IMR-90 (cell line): ENCODE measurements at regions not wholly inside any gene's neighbourhood (a gene's known extent, or its start where the extent isn't known, plus 50 kb on each side); places are given as distances from the start of the nearest gene placed in this dataset.

Experiments
- ATAC-seq: fragments of 200-7000 bp; cut with Tn5 transposase; 2 replicates; pipeline ENCODE4 v1.9.1; 2020; ENCODE audit warnings: low read depth, mild to moderate bottlenecking, moderate library complexity
- BruUV-seq: library from RNA; stranded (reverse); fragments of 400-500 nt; replicated peaks from 2 replicates; lab custom pipeline; 2021; lab: Mats Ljungman, UMichigan
- CTCF ChIA-PET: fragments of 300-600 bp; formaldehyde crosslinking; extraction: SDS; loops from one replicate; lab custom pipeline; 2021; ENCODE audit warnings: antibody characterized with exemption; lab: Yijun Ruan, JAX
- POLR2A ChIA-PET: fragments of 300-600 bp; sonication (Branson Sonifier 250); formaldehyde crosslinking; loops from one replicate; lab custom pipeline; 2022; ENCODE audit warnings: antibody characterized with exemption; ENCODE audit not compliant: unreplicated experiment; lab: Charles Lee
- DNase-seq: peaks from one replicate; pipeline ENCODE4 v3.0.0; 2013
- H2AFZ ChIP-seq: replicated peaks from 2 replicates; pipeline ENCODE3; 2013; ENCODE audit warnings: low read length, mild to moderate bottlenecking; ENCODE audit not compliant: poor library complexity
- H2AK5ac ChIP-seq: 2 replicates; pipeline ENCODE4 v1.6.1; 2013; ENCODE audit warnings: low read depth, low read length, inconsistent platforms
- H2AK9ac ChIP-seq: replicated peaks from 2 replicates; pipeline ENCODE3; 2013; ENCODE audit warnings: mild to moderate bottlenecking, low read depth, low read length, moderate library complexity; ENCODE audit not compliant: poor library complexity
- H2BK120ac ChIP-seq: 2 replicates; pipeline ENCODE4 v1.6.1; 2013; ENCODE audit warnings: low read depth, low read length, inconsistent platforms
- H2BK15ac ChIP-seq: 3 replicates; pipeline ENCODE4 v1.6.1; 2013; ENCODE audit warnings: low read depth, low read length, inconsistent platforms
- H2BK20ac ChIP-seq: 2 replicates; pipeline ENCODE4 v1.6.1; 2013; ENCODE audit warnings: low read depth, mild to moderate bottlenecking, inconsistent platforms, low read length, moderate library complexity
- H2BK5ac ChIP-seq: 2 replicates; pipeline ENCODE4 v1.6.1; 2013; ENCODE audit warnings: mild to moderate bottlenecking, low read depth, low read length, inconsistent platforms; ENCODE audit not compliant: poor library complexity, severe bottlenecking
- H3K14ac ChIP-seq: replicated peaks from 2 replicates; pipeline ENCODE4 v1.6.1; 2013; ENCODE audit warnings: low read depth, low read length, inconsistent platforms
- H3K18ac ChIP-seq: 2 replicates; pipeline ENCODE4 v1.6.1; 2013; ENCODE audit warnings: low read depth, low read length, control low read depth
- H3K23ac ChIP-seq: 2 replicates; pipeline ENCODE4 v1.6.1; 2013; ENCODE audit warnings: low read depth, low read length, inconsistent platforms
- H3K27ac ChIP-seq: 2 replicates; pipeline ENCODE4 v1.5.1; 2013; ENCODE audit warnings: mild to moderate bottlenecking, control low read depth, low read length; ENCODE audit not compliant: insufficient read depth
- H3K27me3 ChIP-seq: 2 replicates; pipeline ENCODE4 v1.6.1; 2013; ENCODE audit warnings: low read length; ENCODE audit not compliant: control insufficient read depth, insufficient read depth
- H3K36me3 ChIP-seq: 2 replicates; pipeline ENCODE4 v1.6.1; 2013; ENCODE audit warnings: low read length, mixed read lengths; ENCODE audit not compliant: control insufficient read depth, insufficient read depth
- H3K4ac ChIP-seq: 2 replicates; pipeline ENCODE4 v1.6.1; 2013; ENCODE audit warnings: low read depth, low read length, inconsistent platforms
- H3K4me1 ChIP-seq: 2 replicates; pipeline ENCODE4 v1.6.1; 2013; ENCODE audit warnings: low read length, mixed read lengths; ENCODE audit not compliant: control insufficient read depth, insufficient read depth
- H3K4me2 ChIP-seq: 2 replicates; pipeline ENCODE4 v1.6.1; 2013; ENCODE audit warnings: low read depth, mild to moderate bottlenecking, control low read depth, low read length, moderate library complexity
- H3K4me3 ChIP-seq: 2 replicates; pipeline ENCODE4 v1.5.1; 2013; ENCODE audit warnings: low read depth, mild to moderate bottlenecking, control low read depth, low read length, moderate library complexity; ENCODE audit not compliant: insufficient read depth
- H3K56ac ChIP-seq: 2 replicates; pipeline ENCODE4 v1.6.1; 2013; ENCODE audit warnings: low read length, inconsistent platforms; ENCODE audit not compliant: insufficient read depth; ENCODE audit errors: extremely low read depth
- H3K79me1 ChIP-seq, 2 experiments: 2 replicates each; pipeline ENCODE4 v1.6.1; 2013; ENCODE audit warnings: low read length in 2 of 2, inconsistent platforms in 1 of 2, low read depth in 1 of 2
- H3K9ac ChIP-seq: 2 replicates; pipeline ENCODE4 v1.6.1; 2013; ENCODE audit warnings: low read depth, low read length, control low read depth
- H3K9me1 ChIP-seq: 2 replicates; pipeline ENCODE4 v1.6.1; 2013; ENCODE audit warnings: low read length, inconsistent platforms; ENCODE audit not compliant: insufficient read depth
- H3K9me3 ChIP-seq: 2 replicates; pipeline ENCODE4 v1.6.1; 2013; ENCODE audit warnings: low read length; ENCODE audit not compliant: control insufficient read depth, insufficient read depth
- H4K20me1 ChIP-seq: 2 replicates; pipeline ENCODE4 v1.6.1; 2013; ENCODE audit warnings: low read length, inconsistent platforms; ENCODE audit not compliant: insufficient read depth
- H4K5ac ChIP-seq: 2 replicates; pipeline ENCODE4 v1.6.1; 2013; ENCODE audit warnings: mild to moderate bottlenecking, low read depth, low read length, control low read depth
- H4K8ac ChIP-seq, 2 experiments: 2 replicates each; pipeline ENCODE4 v1.6.1; 2013; ENCODE audit warnings: low read depth in 2 of 2, low read length in 2 of 2, control low read depth in 1 of 2, inconsistent platforms in 1 of 2
- H4K91ac ChIP-seq: 2 replicates; pipeline ENCODE4 v1.6.1; 2013; ENCODE audit warnings: low read depth, low read length, inconsistent platforms; ENCODE audit not compliant: insufficient read depth
- CEBPB ChIP-seq: IDR thresholded peaks from 2 replicates; pipeline ENCODE4 v1.6.1; 2012; ENCODE audit warnings: low read depth, low read length, improper control_type of control experiment
- CTCF ChIP-seq: conservative IDR thresholded peaks from 2 replicates; pipeline ENCODE4 v1.5.1; 2012; ENCODE audit warnings: mild to moderate bottlenecking, low read depth, low read length, improper control_type of control experiment
- ELK1 ChIP-seq: fragments of 150-350 bp; IDR thresholded peaks from 2 replicates; pipeline ENCODE4 v1.6.1; 2016; ENCODE audit warnings: low read depth, mild to moderate bottlenecking, low read length, moderate library complexity, borderline replicate concordance
- FOS ChIP-seq: fragments of 150-350 bp; IDR thresholded peaks from 2 replicates; pipeline ENCODE4 v1.6.1; 2016; ENCODE audit warnings: low read depth, low read length
- MAZ ChIP-seq: IDR thresholded peaks from 2 replicates; pipeline ENCODE4 v1.6.1; 2012; ENCODE audit warnings: low read depth, mild to moderate bottlenecking, low read length, improper control_type of control experiment, moderate library complexity, borderline replicate concordance
- MXI1 ChIP-seq: IDR thresholded peaks from 2 replicates; pipeline ENCODE4 v1.6.1; 2012; ENCODE audit warnings: low read depth, mild to moderate bottlenecking, low read length, moderate library complexity, borderline replicate concordance
- NFE2L2 ChIP-seq: fragments of 150-350 bp; IDR thresholded peaks from 2 replicates; pipeline ENCODE4 v1.6.1; 2016; ENCODE audit warnings: low read depth, mild to moderate bottlenecking, low read length
- RCOR1 ChIP-seq: IDR thresholded peaks from 2 replicates; pipeline ENCODE4 v1.6.1; 2012; ENCODE audit warnings: mild to moderate bottlenecking, low read length, improper control_type of control experiment; ENCODE audit not compliant: insufficient replicate concordance
- RFX5 ChIP-seq: IDR thresholded peaks from 2 replicates; pipeline ENCODE4 v1.8.0; 2012; ENCODE audit warnings: low read depth, mild to moderate bottlenecking, low read length, moderate library complexity
- SMC3 ChIP-seq: fragments of 150-350 bp; IDR thresholded peaks from 2 replicates; pipeline ENCODE4 v1.6.1; 2016; ENCODE audit warnings: low read depth, mild to moderate bottlenecking, antibody characterized with exemption, low read length, moderate library complexity
- USF2 ChIP-seq: fragments of 150-350 bp; IDR thresholded peaks from 2 replicates; pipeline ENCODE4 v1.6.1; 2017; ENCODE audit warnings: mild to moderate bottlenecking, antibody characterized with exemption, low read length, low read depth
- WGBS, 2 experiments: methylation state at CpG; one replicate each; pipeline versions ENCODE4 v1.1.5 to v1.1.7; 2013; ENCODE audit warnings: missing lambda C conversion rate in 2 of 2; ENCODE audit not compliant: insufficient read length in 1 of 2; ENCODE audit errors: extremely low coverage in 2 of 2; 5-methylcytosine and 5-hydroxymethylcytosine counted together
- dilution Hi-C: fragments of 300-500 bp; cut with HindIII; formaldehyde crosslinking; loops from one replicate; pipeline ENCODE4 v1.14.3; 2018; ENCODE audit warnings: low sequenced_read_pairs; ENCODE audit not compliant: unreplicated experiment
- in situ Hi-C: fragments of 300-500 bp; cut with MboI; formaldehyde crosslinking; loops from 3 replicates; pipeline ENCODE4 v1.14.3; 2019; ENCODE audit warnings: low sequenced_read_pairs, inconsistent platforms, mixed read lengths
- intact Hi-C: fragments of 100-400 bp; cut with micrococcal nuclease; formaldehyde crosslinking; loops from 2 replicates; pipeline ENCODE4 v1.10.0; 2022

GRCh38 chr3:83765956-83766355, 1192.8 kb upstream of the CADM2 start:
- no CpG with 5 or more reads among the region's 1 CpG for WGBS, 2 experiments

More at GRCh38 chr3:83765956-83766355, 1192.8 kb upstream of the CADM2 start:
- Histone ChIP-seq H3K9me3 (peaks cover 8% of the 10 kb centered on the region; the same call in 1 of the 2 replicates), H3K9ac (no peak overlapping the region), H2BK5ac (no peak overlapping the region), H3K4me2 (no peak overlapping the region), H2AK9ac (no peak overlapping the region), H4K8ac (no peak overlapping the region), H3K36me3 (no peaks in the 10 kb centered on the region), H3K14ac (no peak overlapping the region), H3K4me3 (no peak overlapping the region), H2BK15ac (no peak overlapping the region), H3K18ac (no peak overlapping the region), H2BK120ac (no peak overlapping the region), H4K20me1 (no peaks in the 10 kb centered on the region), H3K23ac (no peak overlapping the region), H3K79me1 (no peaks in the 10 kb centered on the region), H3K9me1 (no peaks in the 10 kb centered on the region), H3K27me3 (no peaks in the 10 kb centered on the region), H2AFZ (no peak overlapping the region), H3K4me1 (no peaks in the 10 kb centered on the region), H2BK20ac (no peak overlapping the region), H4K91ac (no peak overlapping the region), H3K56ac (no peak overlapping the region), H4K5ac (no peak overlapping the region), H3K4ac (no peak overlapping the region), H2AK5ac (no peak overlapping the region), H3K27ac (no peak overlapping the region)
- CTCF ChIA-PET, result interaction anchor here (0.7 kb wide), 1 partner anchor 544 kb away, joined by 3 read pairs; no protein-coding TSS in a partner anchor
- TF ChIP-seq ELK1 (no peak), MXI1 (no peak), NFE2L2 (no peak), MAZ (no peak), SMC3 (no peak), CTCF (no peak), USF2 (no peak), RFX5 (no peak), FOS (no peak), RCOR1 (no peak), CEBPB (no peak)
- dilution Hi-C loops, result no loop called here
- in situ Hi-C loops, result no loop called here
- POLR2A ChIA-PET, result no interaction called here
- ATAC-seq (no peak), DNase-seq (no peak)
- intact Hi-C loops, result no loop called here
- BruUV-seq, result no TSS peak
